Naive thymus-derived CD8-positive, alpha-beta T cell (primary cell): ENCODE measurements at regions not wholly inside any gene's neighbourhood (a gene's known extent, or its start where the extent isn't known, plus 50 kb on each side); places are given as distances from the start of the nearest gene placed in this dataset.
"Not testable (repeated sequence)": the region's sequence is repeated elsewhere in the genome, so short reads cannot be mapped to it uniquely, and the experiment has no call there.

Experiments
- ATAC-seq, 2 donors: fragments of 150-1000 bp; cut with Tn5 transposase in 1 of 2; sonication (Bioruptor Pico), chemical (Tn5 transposase) in 1 of 2; 1 replicate in 1 of 2; 2 replicates in 1 of 2; pipeline ENCODE4 v1.10.0; 2021; ENCODE audit warnings: mild to moderate bottlenecking in 2 of 2, moderate library complexity in 2 of 2
- POLR2A ChIA-PET: fragments of 350-600 bp; sonication (Branson Sonifier 250); formaldehyde crosslinking; loops from one replicate; lab custom pipeline; 2021; ENCODE audit warnings: antibody characterized with exemption; lab: Charles Lee
- DNase-seq, 10 donors: peaks; one replicate each; pipeline versions ENCODE4 v3.0.0 to v3.0.0-alpha.2; 2020 to 2022
- H3K27ac Mint-ChIP-seq, 10 donors: one replicate each; pipeline ENCODE4 v1.8.0; 2020 to 2022; ENCODE audit warnings: mild to moderate bottlenecking in 10 of 10, mixed read lengths in 10 of 10, moderate library complexity in 4 of 10, inconsistent platforms in 1 of 10
- H3K27me3 Mint-ChIP-seq, 5 donors: one replicate each; pipeline ENCODE4 v1.8.0; 2021 to 2022; ENCODE audit warnings: mixed read lengths in 5 of 5
- H3K36me3 Mint-ChIP-seq, 3 donors: one replicate each; pipeline ENCODE4 v1.8.0; 2020 to 2022; ENCODE audit warnings: mixed read lengths in 3 of 3, mild to moderate bottlenecking in 2 of 3, inconsistent platforms in 1 of 3
- H3K4me1 Mint-ChIP-seq, 4 donors: one replicate each; pipeline ENCODE4 v1.8.0; 2021 to 2022; ENCODE audit warnings: mixed read lengths in 4 of 4
- H3K4me3 Mint-ChIP-seq, 10 donors: one replicate each; pipeline ENCODE4 v1.8.0; 2020 to 2022; ENCODE audit warnings: mild to moderate bottlenecking in 10 of 10, mixed read lengths in 10 of 10, moderate library complexity in 6 of 10, inconsistent platforms in 1 of 10
- H3K9me3 Mint-ChIP-seq, 9 donors: one replicate each; pipeline ENCODE4 v1.8.0; 2020 to 2022; ENCODE audit warnings: mixed read lengths in 9 of 9, mild to moderate bottlenecking in 3 of 9, inconsistent platforms in 1 of 9, moderate library complexity in 1 of 9

DNA sequence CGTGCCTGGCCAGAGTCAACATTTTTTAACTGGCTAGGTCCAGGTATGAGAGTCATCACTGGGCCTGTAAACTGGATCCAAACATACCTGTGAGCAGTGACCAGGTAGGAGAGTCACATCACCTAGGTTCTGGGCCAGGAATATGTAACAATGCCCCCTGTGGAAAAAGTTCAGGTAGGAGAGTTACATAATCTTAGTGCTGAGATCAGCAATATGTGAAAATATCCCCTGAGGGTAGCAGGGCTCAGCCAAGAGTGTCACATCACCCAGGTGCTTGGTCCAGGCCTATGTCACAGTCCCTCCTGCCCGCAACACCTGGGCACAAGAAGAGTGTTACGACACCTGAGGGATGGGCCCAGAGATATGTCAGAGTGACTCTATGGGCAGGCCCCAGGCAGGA lies 2104.7 kb downstream of the TP53TG3F start:
- Mint-ChIP-seq H3K27me3 (no peaks in the 10 kb centered on the region), H3K4me3 (no peak overlapping the region), H3K27ac (no peak overlapping the region), H3K4me1 (no peaks in the 10 kb centered on the region), H3K36me3 (peaks cover 0 to 12% (median 0%) of the 10 kb centered on the region in 3 donors), H3K9me3 (peaks cover 0 to 55% (median 33%) of the 10 kb centered on the region in 9 donors)
- POLR2A ChIA-PET = no interaction called here
- no peak for DNase-seq
- no peak for ATAC-seq

DNA sequence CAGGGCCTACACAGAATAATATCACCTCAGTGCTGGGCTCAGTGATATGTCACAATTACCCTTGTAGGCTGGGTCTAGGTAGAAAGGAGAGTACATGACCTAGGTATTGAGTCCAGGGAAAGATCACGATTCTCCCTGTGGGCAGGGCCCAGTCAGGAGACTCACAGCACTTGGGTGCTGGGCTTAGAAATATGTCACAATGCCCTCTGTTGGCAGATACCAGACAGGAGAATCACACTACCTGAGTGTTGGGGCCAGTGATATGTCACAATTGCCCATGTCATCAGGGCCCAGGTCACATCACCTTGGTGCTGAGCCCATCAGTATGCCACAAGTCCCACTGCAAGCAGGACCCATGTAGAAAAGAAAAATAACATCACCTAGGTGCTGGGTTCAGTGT lies 2105.5 kb downstream of the TP53TG3F start:
- no peaks in the 10 kb centered on the region for H3K27me3 Mint-ChIP-seq
- H3K4me3 Mint-ChIP-seq = no peak overlapping the region
- peaks cover 0 to 53% (median 30%) of the 10 kb centered on the region in 9 donors for H3K9me3 Mint-ChIP-seq
- ATAC-seq (no peak), DNase-seq (no peak)
- no peak overlapping the region for H3K27ac Mint-ChIP-seq
- no peaks in the 10 kb centered on the region for H3K4me1 Mint-ChIP-seq
- peaks cover 0 to 7% (median 0%) of the 10 kb centered on the region in 3 donors for H3K36me3 Mint-ChIP-seq
- POLR2A ChIA-PET = no interaction called here

GRCh38 chr16:35565626-35566025 lies 2106.2 kb downstream of the TP53TG3F start:
- H3K27me3 Mint-ChIP-seq = no peaks in the 10 kb centered on the region
- peaks cover 0 to 7% (median 0%) of the 10 kb centered on the region in 3 donors for H3K36me3 Mint-ChIP-seq
- POLR2A ChIA-PET = no interaction called here
- H3K4me1 Mint-ChIP-seq = no peaks in the 10 kb centered on the region
- ATAC-seq (no peak), DNase-seq (no peak)
- no peak overlapping the region for H3K4me3 Mint-ChIP-seq
- no peak overlapping the region for H3K27ac Mint-ChIP-seq
- H3K9me3 Mint-ChIP-seq = peaks cover 0 to 47% (median 28%) of the 10 kb centered on the region in 9 donors

DNA sequence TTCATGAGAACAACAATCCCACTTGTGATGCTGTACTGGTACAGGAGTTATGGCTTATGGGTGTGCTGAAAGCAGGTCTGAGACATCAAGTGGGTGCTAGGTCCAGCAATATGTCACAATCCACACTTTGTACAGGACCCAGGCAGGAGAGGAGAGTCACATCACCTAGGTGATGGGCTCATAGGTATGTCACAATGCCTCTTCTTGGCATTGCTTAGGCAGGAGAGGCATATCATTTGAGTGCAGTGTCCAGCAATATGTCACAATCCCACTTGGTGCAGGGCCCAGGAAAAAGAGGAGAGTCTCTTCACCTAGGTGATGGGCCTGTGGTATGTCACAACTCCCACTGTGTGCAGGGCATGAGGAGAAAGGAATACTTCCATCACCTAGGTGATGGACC lies 2110.0 kb downstream of the TP53TG3F start:
- DNase-seq (no peak), ATAC-seq (no peak)
- Mint-ChIP-seq H3K9me3 (peaks cover 0 to 73% (median 37%) of the 10 kb centered on the region in 9 donors), H3K4me1 (no peaks in the 10 kb centered on the region), H3K27me3 (no peaks in the 10 kb centered on the region), H3K36me3 (peaks cover 0 to 7% (median 0%) of the 10 kb centered on the region in 3 donors), H3K27ac (no peak overlapping the region), H3K4me3 (no peak overlapping the region)
- POLR2A ChIA-PET = no interaction called here

DNA sequence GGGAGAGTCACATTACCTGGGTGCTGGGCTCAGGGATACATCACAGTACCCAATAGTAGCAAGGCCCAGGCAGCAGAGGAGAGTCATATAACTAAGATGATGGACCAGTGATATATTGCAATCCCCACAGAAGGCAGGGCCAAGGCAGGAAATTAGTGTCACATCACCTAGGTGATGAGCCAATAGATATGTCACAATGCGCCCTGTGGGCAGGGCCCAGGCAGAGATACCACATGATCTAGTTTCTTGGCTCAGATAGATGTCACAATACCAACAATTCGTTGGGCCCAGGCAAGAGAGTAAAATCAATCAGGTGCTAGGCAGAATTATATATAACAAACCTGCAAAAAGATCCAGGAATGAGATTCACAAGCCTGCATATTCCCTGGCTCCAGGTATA lies 2111.5 kb downstream of the TP53TG3F start:
- no peak overlapping the region for H3K27ac Mint-ChIP-seq
- peaks cover 0 to 71% (median 37%) of the 10 kb centered on the region in 9 donors for H3K9me3 Mint-ChIP-seq
- H3K36me3 Mint-ChIP-seq = no peaks in the 10 kb centered on the region
- ATAC-seq (no peak), DNase-seq (no peak)
- no peaks in the 10 kb centered on the region for H3K4me1 Mint-ChIP-seq
- H3K27me3 Mint-ChIP-seq = no peaks in the 10 kb centered on the region
- H3K4me3 Mint-ChIP-seq = no peak overlapping the region
- POLR2A ChIA-PET = no interaction called here

- ATAC-seq (no peak), DNase-seq (no peak)
- Mint-ChIP-seq H3K4me1 (no peaks in the 10 kb centered on the region), H3K36me3 (no peaks in the 10 kb centered on the region), H3K27ac (no peak overlapping the region), H3K27me3 (no peaks in the 10 kb centered on the region), H3K4me3 (no peak overlapping the region), H3K9me3 (peaks cover 0 to 62% (median 31%) of the 10 kb centered on the region in 9 donors)
- POLR2A ChIA-PET = no interaction called here
Observed at GRCh38 chr16:35572186-35572585, 2112.8 kb downstream of the TP53TG3F start.

DNA sequence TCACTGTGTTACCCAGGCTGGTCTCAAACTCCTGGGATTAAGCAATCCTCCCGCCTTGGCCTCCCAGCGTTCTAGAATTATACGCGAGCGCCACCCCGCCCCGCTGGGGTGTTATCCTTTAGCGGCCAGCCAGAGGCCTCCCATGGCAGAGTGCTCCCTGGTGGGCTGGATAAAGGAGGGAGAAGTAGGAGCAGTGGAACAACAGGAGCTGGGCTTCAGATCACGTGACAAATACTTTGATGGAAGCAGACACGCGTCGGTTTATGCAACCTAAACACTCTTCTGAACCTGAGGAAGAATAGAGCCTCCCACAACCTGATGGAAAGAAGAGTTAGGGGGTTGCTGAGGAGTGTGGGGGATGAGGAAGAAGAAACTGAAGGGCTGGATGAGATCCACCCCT lies 2114.0 kb downstream of the TP53TG3F start:
- ATAC-seq (no peak), DNase-seq (no peak)
- POLR2A ChIA-PET = no interaction called here
- Mint-ChIP-seq H3K36me3 (peaks cover 0 to 5% (median 0%) of the 10 kb centered on the region in 3 donors), H3K27me3 (no peaks in the 10 kb centered on the region), H3K27ac (no peak overlapping the region), H3K4me3 (no peak overlapping the region), H3K4me1 (no peaks in the 10 kb centered on the region), H3K9me3 (peaks cover 0 to 62% (median 32%) of the 10 kb centered on the region in 9 donors)

DNA sequence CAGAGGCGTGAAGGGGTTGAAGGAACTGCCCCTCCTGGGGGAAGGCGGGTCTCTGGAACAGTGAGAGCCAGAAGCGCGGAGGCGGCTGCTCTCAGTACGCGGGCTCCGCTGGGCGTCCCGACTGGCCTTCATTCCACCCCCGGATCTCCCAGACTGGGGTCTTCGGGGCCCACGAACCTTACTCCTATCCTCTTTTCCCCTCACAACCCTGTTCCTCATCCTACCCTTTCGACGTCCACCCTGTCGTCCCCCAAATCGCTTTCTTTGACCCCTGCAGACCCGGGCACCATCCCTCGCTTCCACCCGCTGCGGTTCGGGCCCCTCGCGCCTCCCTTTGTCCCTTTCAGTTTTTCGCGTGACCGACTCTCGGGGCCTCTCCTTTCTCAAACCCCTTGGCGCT lies 2114.6 kb downstream of the TP53TG3F start:
- no peak for DNase-seq
- peaks cover 0 to 5% (median 0%) of the 10 kb centered on the region in 3 donors for H3K36me3 Mint-ChIP-seq
- POLR2A ChIA-PET = no interaction called here
- H3K27me3 Mint-ChIP-seq = no peaks in the 10 kb centered on the region
- no peak overlapping the region for H3K4me3 Mint-ChIP-seq
- peaks cover 4 to 64% (median 29%) of the 10 kb centered on the region in 9 donors for H3K9me3 Mint-ChIP-seq
- no peak overlapping the region for H3K27ac Mint-ChIP-seq
- H3K4me1 Mint-ChIP-seq = no peaks in the 10 kb centered on the region
- no peak for ATAC-seq

DNA sequence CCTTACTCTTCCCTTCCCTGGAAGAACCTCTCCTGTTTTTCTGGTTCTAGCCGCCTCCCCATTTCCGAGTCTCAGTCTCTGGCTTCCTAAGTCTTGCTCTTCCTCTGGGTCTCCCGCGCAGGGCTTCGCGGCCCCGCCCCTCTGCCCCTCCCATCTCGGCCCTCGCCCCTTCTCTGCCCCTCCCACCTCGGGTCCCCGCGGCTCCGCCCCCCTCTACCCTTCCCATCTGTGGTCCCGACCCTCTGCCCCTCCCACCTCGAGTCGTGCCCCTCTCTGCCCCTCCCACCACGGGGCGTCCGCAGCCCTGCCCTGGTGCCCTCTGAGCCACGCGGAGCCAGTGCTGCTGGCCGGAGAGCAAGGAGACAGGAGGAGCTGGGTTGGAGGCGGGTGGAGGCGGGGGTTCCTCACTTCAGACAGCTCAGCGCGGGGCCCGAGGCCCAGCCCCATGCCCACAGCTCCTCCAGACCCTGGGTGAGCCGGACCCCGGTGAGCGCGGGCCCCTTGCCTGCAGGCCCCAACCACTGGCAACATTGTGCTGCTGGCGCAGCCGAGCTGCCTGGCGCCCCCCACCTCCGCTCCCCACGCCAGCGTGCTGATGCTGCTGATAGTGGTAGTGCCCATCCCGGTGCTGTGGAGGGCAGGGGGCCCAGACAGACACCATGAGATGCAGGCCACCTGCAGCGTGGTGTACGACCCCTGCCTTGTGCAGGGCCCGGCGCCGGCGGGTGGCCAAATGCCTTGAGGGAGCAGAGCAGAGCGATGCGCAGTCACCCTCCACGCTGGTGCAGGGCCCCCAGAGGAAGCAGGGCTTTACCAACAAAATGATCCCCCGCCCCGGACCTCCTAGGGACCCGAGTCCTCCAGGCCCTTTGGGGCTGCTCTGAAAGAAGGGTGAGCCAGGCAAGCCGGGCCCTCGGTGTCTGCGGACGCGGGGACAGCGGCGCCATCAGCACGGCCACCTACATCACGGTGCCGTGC lies 2115.3 kb downstream of the TP53TG3F start:
- Mint-ChIP-seq H3K9me3 (peaks cover 4 to 65% (median 28%) of the 10 kb centered on the region in 9 donors), H3K4me3 (no peak overlapping the region), H3K4me1 (no peaks in the 10 kb centered on the region), H3K36me3 (peaks cover 0 to 9% (median 0%) of the 10 kb centered on the region in 3 donors), H3K27me3 (no peaks in the 10 kb centered on the region), H3K27ac (no peak overlapping the region)
- POLR2A ChIA-PET = no interaction called here
- DNase-seq = no peak
- no peak for ATAC-seq

GRCh38 chr16:35575432-35575821 lies 2116.0 kb downstream of the TP53TG3F start:
- peaks cover 0 to 14% (median 0%) of the 10 kb centered on the region in 3 donors for H3K36me3 Mint-ChIP-seq
- ATAC-seq (no peak), DNase-seq (no peak)
- peaks cover 4 to 67% (median 32%) of the 10 kb centered on the region in 9 donors for H3K9me3 Mint-ChIP-seq
- H3K27me3 Mint-ChIP-seq = no peaks in the 10 kb centered on the region
- no peak overlapping the region for H3K27ac Mint-ChIP-seq
- POLR2A ChIA-PET = no interaction called here
- no peaks in the 10 kb centered on the region for H3K4me1 Mint-ChIP-seq
- H3K4me3 Mint-ChIP-seq = no peak overlapping the region

DNA sequence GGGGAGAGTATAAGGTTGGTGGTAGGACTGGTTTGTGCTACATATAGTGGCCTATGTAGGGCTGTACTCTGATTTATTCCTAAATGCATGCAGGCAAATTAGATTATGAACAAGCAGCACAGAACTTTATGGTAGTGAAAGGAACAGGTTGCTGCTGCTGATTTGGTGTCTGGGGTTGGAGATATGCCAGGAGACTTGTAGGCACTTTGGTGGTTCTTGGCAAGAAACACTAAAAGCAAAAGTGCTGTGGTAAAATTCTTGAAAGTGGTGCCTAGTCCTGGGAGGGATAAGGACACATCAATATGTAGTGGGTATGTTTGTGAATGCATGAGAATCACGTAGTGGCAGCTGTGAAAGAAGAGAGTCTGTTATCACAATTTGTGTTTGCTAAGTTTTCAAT lies 2126.0 kb downstream of the TP53TG3F start:
- Mint-ChIP-seq H3K4me3 (no peak overlapping the region), H3K4me1 (no peaks in the 10 kb centered on the region), H3K27me3 (no peaks in the 10 kb centered on the region), H3K27ac (no peak overlapping the region), H3K36me3 (peaks cover 0 to 3% (median 0%) of the 10 kb centered on the region in 3 donors), H3K9me3 (peaks cover 4 to 74% (median 21%) of the 10 kb centered on the region in 9 donors)
- ATAC-seq (no peak), DNase-seq (no peak)
- POLR2A ChIA-PET = no interaction called here

DNA sequence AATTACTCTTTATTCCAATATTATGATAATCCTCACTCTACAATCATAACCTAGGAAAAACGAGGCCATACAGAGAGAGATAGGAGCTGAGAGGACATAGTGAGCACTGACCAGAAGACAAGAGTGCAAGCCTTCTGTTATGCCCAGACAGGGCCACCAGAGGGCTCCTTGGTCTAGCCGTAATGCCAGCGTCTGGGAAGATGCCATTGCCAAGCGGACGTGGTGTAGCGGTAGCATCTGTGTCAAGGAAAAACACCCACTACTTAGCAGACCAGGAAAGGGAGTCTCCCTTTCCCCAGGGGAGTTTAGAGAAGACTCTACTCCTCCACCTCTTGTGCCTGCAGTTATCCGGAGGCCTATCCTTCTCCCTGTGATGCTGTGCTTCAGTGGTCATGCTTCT lies 2131.5 kb downstream of the TP53TG3F start:
- H3K27ac Mint-ChIP-seq, H3K4me3 Mint-ChIP-seq, POLR2A ChIA-PET, DNase-seq, H3K4me1 Mint-ChIP-seq, H3K27me3 Mint-ChIP-seq, ATAC-seq, H3K36me3 Mint-ChIP-seq: not testable (repeated sequence)
- peaks cover 7 to 75% (median 30%) of the 10 kb centered on the region in 9 donors for H3K9me3 Mint-ChIP-seq

DNA sequence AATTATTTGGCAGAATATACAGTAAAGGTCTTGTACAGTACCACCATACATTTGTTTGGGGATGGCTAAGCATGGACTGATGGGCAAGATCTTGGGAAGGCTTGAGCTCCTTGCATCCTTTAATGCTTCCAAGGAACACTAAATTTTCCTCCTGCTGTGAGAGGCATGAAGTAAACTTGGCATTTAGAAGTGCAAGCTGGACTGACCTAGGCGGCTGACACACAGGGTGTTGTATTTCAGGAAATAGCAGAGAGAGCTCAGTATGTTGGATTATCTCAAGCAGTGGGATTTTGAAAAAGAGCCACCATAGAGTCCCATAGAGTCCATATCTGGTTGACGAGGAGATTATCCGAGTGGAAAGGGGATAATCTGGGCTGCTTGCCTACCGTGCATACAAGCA lies 2137.1 kb downstream of the TP53TG3F start:
- Mint-ChIP-seq H3K4me1 (no peaks in the 10 kb centered on the region), H3K27me3 (no peaks in the 10 kb centered on the region), H3K27ac (no peak overlapping the region), H3K4me3 (no peak overlapping the region), H3K9me3 (peaks cover 2 to 61% (median 34%) of the 10 kb centered on the region in 9 donors), H3K36me3 (peaks cover 0 to 21% (median 0%) of the 10 kb centered on the region in 3 donors)
- POLR2A ChIA-PET = no interaction called here
- no peak for ATAC-seq
- no peak for DNase-seq
